HAP-1 (cell line): ENCODE measurements at regions not wholly inside any gene's neighbourhood (a gene's known extent, or its start where the extent isn't known, plus 50 kb on each side); places are given as distances from the start of the nearest gene placed in this dataset.

Experiments used
- DNase-seq, 2 experiments: peaks; one replicate each; pipeline ENCODE4 v3.0.0-alpha.2; 2016 to 2020; ENCODE audit warnings: low spot score in 2 of 2
- H3K27me3 ChIP-seq: fragments of 250-450 bp; sonication (Bioruptor Pico); 2 replicates; pipeline ENCODE4 v1.5.1; 2020; ENCODE audit warnings: low read depth, mild to moderate bottlenecking, moderate library complexity
- H3K36me3 ChIP-seq: fragments of 250-450 bp; sonication (Bioruptor Pico); replicated peaks from 2 replicates; pipeline ENCODE4 v1.5.1; 2020; ENCODE audit warnings: mild to moderate bottlenecking
- H3K4me1 ChIP-seq: fragments of 250-450 bp; sonication (Bioruptor Pico); 2 replicates; pipeline ENCODE4 v1.5.1; 2020; ENCODE audit warnings: mild to moderate bottlenecking
- H3K4me3 ChIP-seq: fragments of 250-450 bp; sonication (Bioruptor Pico); 2 replicates; pipeline ENCODE4 v1.5.1; 2020; ENCODE audit warnings: mild to moderate bottlenecking, moderate library complexity
- H3K9me3 ChIP-seq: fragments of 250-450 bp; sonication (Bioruptor Pico); 2 replicates; pipeline ENCODE4 v1.5.1; 2020; ENCODE audit warnings: mild to moderate bottlenecking, moderate library complexity
- in situ Hi-C: fragments of 300-500 bp; cut with MboI; formaldehyde crosslinking; loops from 3 replicates; pipeline ENCODE4 v1.14.3; 2020; ENCODE audit warnings: low sequenced_read_pairs, inconsistent platforms, mixed read lengths

DNA sequence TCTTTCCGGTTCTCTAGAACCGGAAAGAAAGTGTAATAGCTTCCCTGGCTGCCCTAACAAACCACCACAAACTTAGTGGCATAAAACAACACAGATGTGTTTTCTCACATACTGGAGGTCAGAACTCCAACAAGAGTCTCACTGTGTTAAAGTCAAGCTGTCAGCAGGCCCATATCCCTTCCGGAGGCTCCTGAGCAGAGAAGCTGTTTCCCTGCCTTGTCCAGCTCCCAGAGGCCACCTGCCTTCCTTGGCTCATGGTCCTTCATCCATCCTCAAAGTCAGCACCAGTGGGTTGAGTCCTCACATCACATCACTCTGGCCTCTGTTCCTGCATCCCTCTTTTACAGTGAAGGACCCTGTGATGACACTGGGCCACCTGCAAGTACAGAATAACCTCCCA lies 49.8 kb upstream of the HMX1 start:
- no peaks in the 10 kb centered on the region for H3K4me1 ChIP-seq
- no peaks in the 10 kb centered on the region for H3K36me3 ChIP-seq
- H3K27me3 ChIP-seq: peaks cover 3% of the 10 kb centered on the region; the same call in 1 of the 2 replicates
- DNase-seq: no peak
- no peaks in the 10 kb centered on the region for H3K9me3 ChIP-seq
- in situ Hi-C loops: no loop called here
- H3K4me3 ChIP-seq: no peak overlapping the region
